Stomach (tissue), 4 donors: ENCODE measurements at regions not wholly inside any gene's neighbourhood (a gene's known extent, or its start where the extent isn't known, plus 50 kb on each side); places are given as distances from the start of the nearest gene placed in this dataset.

Experiments used
- CTCF ChIP-seq, 7 experiments: fragments of 450-650 bp in 4 of 7; fragments of 200-600 bp in 3 of 7; sonication (generic) in 3 of 7; IDR thresholded peaks; one replicate each; pipeline ENCODE4 v1.5.1; 2016 to 2019; ENCODE audit warnings: antibody characterized with exemption in 7 of 7, control low read depth in 2 of 7, mild to moderate bottlenecking in 1 of 7
- POLR2AphosphoS5 ChIP-seq, 3 donors: sonication (generic); formaldehyde crosslinking; IDR thresholded peaks; one replicate each; pipeline ENCODE4 v1.6.1; 2016; ENCODE audit warnings: antibody characterized with exemption in 3 of 3

DNA sequence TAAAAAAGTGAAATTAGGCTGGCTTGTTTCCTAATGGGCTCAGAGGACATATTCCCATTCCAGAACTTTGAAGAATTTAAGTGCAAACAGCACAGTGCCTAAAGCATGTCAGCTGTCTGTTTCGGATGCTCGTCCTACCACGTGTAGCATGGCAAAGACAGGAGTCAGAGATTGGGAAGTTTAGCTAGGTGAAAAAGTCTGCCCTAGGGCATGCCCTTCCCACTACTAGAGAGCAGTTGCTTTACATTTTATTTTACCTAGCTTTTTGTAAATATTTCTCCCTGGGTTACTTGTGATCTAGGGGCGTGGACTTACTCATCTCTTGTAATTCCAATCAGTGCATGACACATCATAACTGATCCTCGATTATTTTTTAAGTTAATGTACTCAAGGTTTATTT lies 111.1 kb downstream of the LMO4 start:
- TF ChIP-seq POLR2AphosphoS5 (IDR thresholded peaks at IDR 0.05) (no peak), CTCF (IDR thresholded peaks at IDR 0.05) (no peak)
